Endothelial cell (in vitro differentiated cells): ENCODE measurements at regions not wholly inside any gene's neighbourhood (a gene's known extent, or its start where the extent isn't known, plus 50 kb on each side); places are given as distances from the start of the nearest gene placed in this dataset. TPM values are rescaled to one million over a fixed set of nuclear protein-coding genes. Genes with fewer than 3 reads are reported as not detected.
"Not testable (repeated sequence)": the region's sequence is repeated elsewhere in the genome, so short reads cannot be mapped to it uniquely, and the experiment has no call there.

Experiments
- DNase-seq: peaks from one replicate; pipeline ENCODE4 v3.0.0; 2021; ENCODE audit warnings: low spot score
- H3K27ac Mint-ChIP-seq: one replicate; pipeline ENCODE4 v1.8.0; 2021; ENCODE audit warnings: mixed read lengths, inconsistent platforms; ENCODE audit not compliant: unreplicated experiment
- H3K27me3 Mint-ChIP-seq: one replicate; pipeline ENCODE4 v1.8.0; 2021; ENCODE audit warnings: mild to moderate bottlenecking, moderate library complexity, mixed read lengths, inconsistent platforms; ENCODE audit not compliant: unreplicated experiment
- H3K36me3 Mint-ChIP-seq: one replicate; pipeline ENCODE4 v1.8.0; 2021; ENCODE audit warnings: mild to moderate bottlenecking, low read depth, mixed read lengths, inconsistent platforms; ENCODE audit not compliant: unreplicated experiment
- H3K4me1 Mint-ChIP-seq: one replicate; pipeline ENCODE4 v1.8.0; 2021; ENCODE audit warnings: mild to moderate bottlenecking, mixed read lengths, inconsistent platforms; ENCODE audit not compliant: unreplicated experiment
- H3K4me3 Mint-ChIP-seq: one replicate; pipeline ENCODE4 v1.8.0; 2021; ENCODE audit warnings: mild to moderate bottlenecking, mixed read lengths, inconsistent platforms; ENCODE audit not compliant: unreplicated experiment
- H3K9me3 Mint-ChIP-seq: one replicate; pipeline ENCODE4 v1.8.0; 2021; ENCODE audit warnings: mixed read lengths, inconsistent platforms; ENCODE audit not compliant: unreplicated experiment
- microRNA-seq: library from miRNA; unstranded; fragments of <30 nt; microRNA quantifications from one replicate; pipeline ENCODE4, GENCODE V29; 2020; ENCODE audit not compliant: unreplicated experiment

GRCh38 chr1:9941-10717 lies 441.3 kb downstream of the OR4F29 start:
- not testable (repeated sequence) for H3K27me3 Mint-ChIP-seq, DNase-seq, H3K4me3 Mint-ChIP-seq, H3K36me3 Mint-ChIP-seq, H3K9me3 Mint-ChIP-seq, H3K4me1 Mint-ChIP-seq, H3K27ac Mint-ChIP-seq

Small RNAs in the stretch of these regions (microRNA-seq; reads per million reads assigned to microRNA genes)
- not detected for gene MIR6859-1
- gene MIR6859-2: not detected
